Keratinocyte (primary cell): ENCODE measurements at regions not wholly inside any gene's neighbourhood (a gene's known extent, or its start where the extent isn't known, plus 50 kb on each side); places are given as distances from the start of the nearest gene placed in this dataset.

Experiments used
- DNase-seq: peaks from one replicate; pipeline ENCODE4 v3.0.0-alpha.2; 2011; ENCODE audit warnings: low read depth, missing footprints, low spot score
- FAIRE-seq: peaks from 2 replicates; lab custom pipeline; 2011; peaks lifted over from hg19 to GRCh38; lab: Jason Lieb, UNC
- H2AFZ ChIP-seq: 2 replicates; pipeline ENCODE4 v1.6.0; 2012; ENCODE audit warnings: low read length, control low read depth, inconsistent platforms; ENCODE audit not compliant: control insufficient read depth
- H3K27ac ChIP-seq: 2 replicates; pipeline ENCODE4 v1.5.1; 2011; ENCODE audit warnings: low read length; ENCODE audit not compliant: control insufficient read depth, insufficient read depth
- H3K27me3 ChIP-seq: 3 replicates; pipeline ENCODE4 v1.6.0; 2011; ENCODE audit warnings: low read length; ENCODE audit not compliant: control insufficient read depth, insufficient read depth; ENCODE audit errors: extremely low read depth
- H3K36me3 ChIP-seq, 2 experiments: 2 replicates in 1 of 2; 3 replicates in 1 of 2; pipeline ENCODE4 v1.5.1; 2011; ENCODE audit warnings: low read length in 2 of 2, mild to moderate bottlenecking in 1 of 2; ENCODE audit not compliant: control insufficient read depth in 2 of 2, insufficient read depth in 2 of 2; ENCODE audit errors: extremely low read depth in 1 of 2
- H3K4me1 ChIP-seq: 3 replicates; pipeline ENCODE4 v1.5.1; 2011; ENCODE audit warnings: low read length; ENCODE audit not compliant: control insufficient read depth, insufficient read depth; ENCODE audit errors: extremely low read depth
- H3K4me2 ChIP-seq: 3 replicates; pipeline ENCODE4 v1.6.0; 2011; ENCODE audit warnings: low read depth, low read length; ENCODE audit not compliant: control insufficient read depth, insufficient read depth; ENCODE audit errors: extremely low read depth
- H3K4me3 ChIP-seq, 3 experiments: fragments of 200-600 bp in 1 of 3; sonication (generic) in 1 of 3; 2 replicates in 2 of 3; 3 replicates in 1 of 3; pipeline ENCODE4 v1.5.1; 2011 to 2016; ENCODE audit warnings: low read length in 3 of 3, mild to moderate bottlenecking in 3 of 3, control low read depth in 2 of 3, inconsistent platforms in 1 of 3, low read depth in 1 of 3, mixed read lengths in 1 of 3, mixed run types in 1 of 3, moderate library complexity in 1 of 3; ENCODE audit not compliant: control insufficient read depth in 2 of 3, insufficient read depth in 2 of 3; ENCODE audit errors: extremely low read depth in 1 of 3
- H3K79me2 ChIP-seq: 2 replicates; pipeline ENCODE4 v1.6.0; 2012; ENCODE audit warnings: low read length; ENCODE audit not compliant: control insufficient read depth, insufficient read depth
- H3K9ac ChIP-seq: 3 replicates; pipeline ENCODE4 v1.6.0; 2011; ENCODE audit warnings: low read length; ENCODE audit not compliant: control insufficient read depth, insufficient read depth; ENCODE audit errors: extremely low read depth
- H3K9me1 ChIP-seq: 3 replicates; pipeline ENCODE4 v1.6.0; 2011; ENCODE audit warnings: low read length; ENCODE audit not compliant: control insufficient read depth, insufficient read depth; ENCODE audit errors: extremely low read depth
- H3K9me3 ChIP-seq: 2 replicates; pipeline ENCODE4 v1.5.1; 2012; ENCODE audit warnings: low read depth, low read length; ENCODE audit not compliant: control insufficient read depth
- H4K20me1 ChIP-seq: 3 replicates; pipeline ENCODE4 v1.6.0; 2011; ENCODE audit warnings: low read length; ENCODE audit not compliant: control insufficient read depth, insufficient read depth; ENCODE audit errors: extremely low read depth
- CTCF ChIP-seq, 3 experiments: IDR thresholded peaks in 1 of 3; conservative IDR thresholded peaks in 1 of 3; optimal IDR thresholded peaks in 1 of 3; 2 replicates in 2 of 3; 3 replicates in 1 of 3; pipeline versions ENCODE3 to v1.5.1; 2011; ENCODE audit warnings: low read length in 3 of 3, mild to moderate bottlenecking in 3 of 3, moderate library complexity in 2 of 3, control low read depth in 1 of 3, inconsistent platforms in 1 of 3; ENCODE audit not compliant: insufficient read depth in 2 of 3; ENCODE audit errors: extremely low read depth in 1 of 3
- EZH2 ChIP-seq: IDR thresholded peaks from one replicate; pipeline ENCODE4 v1.6.1; 2012; ENCODE audit warnings: inconsistent platforms, mild to moderate bottlenecking, low read length, moderate library complexity
- dilution Hi-C: fragments of 300-500 bp; cut with MboI; formaldehyde crosslinking; loops from one replicate; pipeline ENCODE4 v1.7.0; 2020; ENCODE audit warnings: low sequenced_read_pairs; ENCODE audit not compliant: extremely low pct_ligation_motif_present

- H3K36me3 ChIP-seq = no peaks in the 10 kb centered on the region
- no peak overlapping the region for H2AFZ ChIP-seq
- dilution Hi-C loops = no loop called here
- FAIRE-seq (no peak), DNase-seq (no peak)
- no peaks in the 10 kb centered on the region for H3K9me1 ChIP-seq
- H3K79me2 ChIP-seq = no peaks in the 10 kb centered on the region
- H4K20me1 ChIP-seq = no peaks in the 10 kb centered on the region
- no peaks in the 10 kb centered on the region for H3K9me3 ChIP-seq
- H3K27ac ChIP-seq = no peak overlapping the region
- no peaks in the 10 kb centered on the region for H3K4me1 ChIP-seq
- H3K27me3 ChIP-seq = no peaks in the 10 kb centered on the region
- no peak for TF ChIP-seq EZH2
- no peak for TF ChIP-seq CTCF (optimal IDR thresholded peaks at IDR 0.05 in 1 of 3, IDR thresholded peaks at IDR 0.05 in 1 of 3, conservative IDR thresholded peaks at IDR 0.05 in 1 of 3; ENCODE audit: extremely low read depth in 1 of 3, insufficient read depth in 2 of 3, low read length in 3 of 3)
- no peak overlapping the region for H3K4me2 ChIP-seq
- no peak overlapping the region for H3K9ac ChIP-seq
- no peak overlapping the region for H3K4me3 ChIP-seq
These were observed 593.1 kb downstream of the RNF144A start for GRCh38 chr2:7510353-7510752.

GRCh38 chr2:7513834-7514233, 596.6 kb downstream of the RNF144A start:
- H3K36me3 ChIP-seq = no peaks in the 10 kb centered on the region
- H3K79me2 ChIP-seq = no peaks in the 10 kb centered on the region
- no peak overlapping the region for H3K4me3 ChIP-seq
- H4K20me1 ChIP-seq = no peaks in the 10 kb centered on the region
- H3K27ac ChIP-seq = no peak overlapping the region
- DNase-seq = no peak
- TF ChIP-seq EZH2 (no peak), CTCF (optimal IDR thresholded peaks at IDR 0.05 in 1 of 3, IDR thresholded peaks at IDR 0.05 in 1 of 3, conservative IDR thresholded peaks at IDR 0.05 in 1 of 3; ENCODE audit: extremely low read depth in 1 of 3, insufficient read depth in 2 of 3, low read length in 3 of 3) (no peak)
- H3K9me3 ChIP-seq = no peaks in the 10 kb centered on the region
- no peak overlapping the region for H3K9ac ChIP-seq
- dilution Hi-C loops = no loop called here
- H2AFZ ChIP-seq = no peak overlapping the region
- no peak for FAIRE-seq
- H3K27me3 ChIP-seq = no peaks in the 10 kb centered on the region
- no peak overlapping the region for H3K4me2 ChIP-seq
- no peaks in the 10 kb centered on the region for H3K9me1 ChIP-seq
- H3K4me1 ChIP-seq = no peaks in the 10 kb centered on the region
